ENCODE measurements at regions not wholly inside any gene's neighbourhood (a gene's known extent, or its start where the extent isn't known, plus 50 kb on each side); places are given as distances from the start of the nearest gene placed in this dataset.

GRCh38 chrX:149223854-149224253 lies 281.3 kb downstream of the IDS start:
- WGBS, 5 donors, result 66 to 94% (median 82%) methylated on average over 2 of the region's 2 CpGs
- no peaks in the 10 kb centered on the region for H3K27me3 ChIP-seq
- no peak for DNase-seq
- intact Hi-C loops (cut with DNase I; ENCODE audit: low total_unique reads), result no loop called here
- TF ChIP-seq, protein P1, sequence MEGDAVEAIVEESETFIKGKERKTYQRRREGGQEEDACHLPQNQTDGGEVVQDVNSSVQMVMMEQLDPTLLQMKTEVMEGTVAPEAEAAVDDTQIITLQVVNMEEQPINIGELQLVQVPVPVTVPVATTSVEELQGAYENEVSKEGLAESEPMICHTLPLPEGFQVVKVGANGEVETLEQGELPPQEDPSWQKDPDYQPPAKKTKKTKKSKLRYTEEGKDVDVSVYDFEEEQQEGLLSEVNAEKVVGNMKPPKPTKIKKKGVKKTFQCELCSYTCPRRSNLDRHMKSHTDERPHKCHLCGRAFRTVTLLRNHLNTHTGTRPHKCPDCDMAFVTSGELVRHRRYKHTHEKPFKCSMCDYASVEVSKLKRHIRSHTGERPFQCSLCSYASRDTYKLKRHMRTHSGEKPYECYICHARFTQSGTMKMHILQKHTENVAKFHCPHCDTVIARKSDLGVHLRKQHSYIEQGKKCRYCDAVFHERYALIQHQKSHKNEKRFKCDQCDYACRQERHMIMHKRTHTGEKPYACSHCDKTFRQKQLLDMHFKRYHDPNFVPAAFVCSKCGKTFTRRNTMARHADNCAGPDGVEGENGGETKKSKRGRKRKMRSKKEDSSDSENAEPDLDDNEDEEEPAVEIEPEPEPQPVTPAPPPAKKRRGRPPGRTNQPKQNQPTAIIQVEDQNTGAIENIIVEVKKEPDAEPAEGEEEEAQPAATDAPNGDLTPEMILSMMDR (IDR thresholded peaks at IDR 0.05), result no peak
- TF ChIP-seq POLR2A (IDR thresholded peaks at IDR 0.05), result no peak
- no peak for TF ChIP-seq POLR2AphosphoS5 (IDR thresholded peaks at IDR 0.05)
- TF ChIP-seq EP300 (IDR thresholded peaks at IDR 0.05), result no peak
- no peaks in the 10 kb centered on the region for H3K36me3 ChIP-seq
- H3K9me3 ChIP-seq, result peaks cover 0 to 4% (median 0%) of the 10 kb centered on the region in 4 donors
- no peak overlapping the region for H3K4me3 ChIP-seq
- H3K4me1 ChIP-seq, result no peaks in the 10 kb centered on the region
- no peak overlapping the region for H3K27ac ChIP-seq

DNA sequence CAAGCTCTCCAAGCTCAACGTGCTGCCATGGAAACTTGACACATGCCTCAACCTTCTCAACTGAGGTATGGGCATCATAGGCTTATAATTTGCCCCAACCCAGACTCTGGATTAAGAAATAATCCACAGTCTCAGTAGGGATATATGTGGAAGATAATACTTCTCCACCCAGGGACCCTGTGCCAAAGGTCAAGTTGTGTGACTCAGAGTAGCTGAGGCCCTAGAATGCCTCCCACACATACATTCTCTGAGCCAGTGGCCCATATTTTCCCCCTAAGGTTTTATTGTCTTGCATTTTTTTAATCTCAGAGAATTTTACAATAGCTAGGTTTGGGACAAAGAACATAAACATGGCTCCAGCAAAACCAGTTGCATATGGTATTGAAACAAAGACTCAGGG lies 283.1 kb downstream of the IDS start:
- DNase-seq, result no peak
- 50 to 76% (median 68%) methylated on average over 1 of the region's 1 CpG; no CpG with 5 or more reads in 1 of the 5 donors for WGBS, 5 donors
- Histone ChIP-seq H3K27ac (no peak overlapping the region), H3K4me3 (no peak overlapping the region), H3K27me3 (no peaks in the 10 kb centered on the region), H3K4me1 (no peaks in the 10 kb centered on the region), H3K36me3 (no peaks in the 10 kb centered on the region), H3K9me3 (peaks cover 0 to 13% (median 3%) of the 10 kb centered on the region in 4 donors)
- intact Hi-C loops (cut with DNase I; ENCODE audit: low total_unique reads), result no loop called here
- TF ChIP-seq POLR2A (IDR thresholded peaks at IDR 0.05), result no peak
- TF ChIP-seq, protein P1 (IDR thresholded peaks at IDR 0.05), result no peak

DNA sequence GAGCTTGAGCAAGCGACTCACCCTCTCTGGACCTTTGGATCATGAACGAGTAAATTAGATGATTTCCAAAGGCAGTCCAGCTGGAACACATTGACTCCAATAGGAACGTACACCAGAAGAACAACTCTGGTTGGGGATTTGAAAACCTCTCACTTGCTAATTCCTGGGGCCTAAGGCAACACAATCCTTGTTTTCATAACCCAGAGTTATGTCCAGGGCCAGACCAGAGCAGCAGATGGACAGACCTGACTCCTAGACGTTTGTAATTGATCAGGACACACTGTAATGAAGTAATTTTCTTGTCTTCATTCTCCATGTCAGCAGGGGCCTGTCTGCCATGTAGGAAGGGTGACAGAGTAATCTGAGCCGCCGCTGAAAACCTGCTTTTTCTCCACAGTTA lies 283.9 kb downstream of the IDS start:
- no peaks in the 10 kb centered on the region for H3K4me1 ChIP-seq
- no peaks in the 10 kb centered on the region for H3K27me3 ChIP-seq
- peaks cover 0 to 17% (median 7%) of the 10 kb centered on the region in 4 donors for H3K9me3 ChIP-seq
- TF ChIP-seq EP300 (IDR thresholded peaks at IDR 0.05), result no peak
- no peak for TF ChIP-seq POLR2AphosphoS5 (IDR thresholded peaks at IDR 0.05)
- TF ChIP-seq POLR2A (IDR thresholded peaks at IDR 0.05), result no peak
- TF ChIP-seq, protein P1 (IDR thresholded peaks at IDR 0.05), result no peak
- H3K27ac ChIP-seq, result no peak overlapping the region
- WGBS, 5 donors, result 27 to 42% (median 32%) methylated on average over 3 to 6 of the region's 6 CpGs
- DNase-seq, result no peak
- H3K4me3 ChIP-seq, result no peak overlapping the region
- no peaks in the 10 kb centered on the region for H3K36me3 ChIP-seq
- intact Hi-C loops (cut with DNase I; ENCODE audit: low total_unique reads), result no loop called here

DNA sequence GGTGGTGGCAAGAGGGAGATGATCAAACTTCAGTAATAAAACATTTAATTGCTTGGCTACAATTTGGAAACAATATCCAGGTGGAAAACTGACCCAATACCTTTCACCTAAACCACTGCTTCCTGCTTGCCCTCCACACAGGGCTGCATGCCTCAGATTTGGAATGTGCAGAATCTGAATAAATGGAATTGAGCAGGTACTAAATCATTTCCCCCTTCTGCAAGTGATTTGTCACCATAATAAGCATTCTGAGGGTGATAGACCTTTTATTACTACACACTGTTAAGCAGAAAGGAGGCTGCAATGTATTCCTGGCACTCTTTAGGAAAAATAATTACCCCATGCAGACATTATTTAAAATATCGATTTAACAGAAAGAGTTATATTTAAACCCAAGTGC lies 291.8 kb downstream of the IDS start:
- no peaks in the 10 kb centered on the region for H3K4me1 ChIP-seq
- DNase-seq, result no peak
- H3K27ac ChIP-seq, result no peak overlapping the region
- intact Hi-C loops (cut with DNase I; ENCODE audit: low total_unique reads), result no loop called here
- H3K4me3 ChIP-seq, result no peak overlapping the region
- H3K27me3 ChIP-seq, result no peaks in the 10 kb centered on the region
- WGBS, 5 donors, result 72 to 85% (median 81%) methylated on average over 1 of the region's 1 CpG
- H3K9me3 ChIP-seq, result peaks cover 0 to 17% (median 7%) of the 10 kb centered on the region in 4 donors
- no peaks in the 10 kb centered on the region for H3K36me3 ChIP-seq
- TF ChIP-seq POLR2A (IDR thresholded peaks at IDR 0.05) (no peak), POLR2AphosphoS5 (IDR thresholded peaks at IDR 0.05) (no peak), EP300 (IDR thresholded peaks at IDR 0.05) (no peak)
- TF ChIP-seq, protein P1 (IDR thresholded peaks at IDR 0.05), result no peak
